ENCODE measurements at regions not wholly inside any gene's neighbourhood (a gene's known extent, or its start where the extent isn't known, plus 50 kb on each side); places are given as distances from the start of the nearest gene placed in this dataset.

GRCh38 chr5:111935009-111935408 is 178.0 kb upstream of the NREP start:
- TF ChIP-seq CTCF (IDR thresholded peaks at IDR 0.05) (no peak), POLR2A (IDR thresholded peaks at IDR 0.05) (no peak)
